Esophagus muscularis mucosa (tissue), 4 donors: ENCODE measurements at regions not wholly inside any gene's neighbourhood (a gene's known extent, or its start where the extent isn't known, plus 50 kb on each side); places are given as distances from the start of the nearest gene placed in this dataset.
A peak's percentile ranks its signal among the peaks of the same experiment; 100 is the strongest.

Experiments
- DNase-seq: peaks from one replicate; pipeline ENCODE4 v3.0.0-alpha.2; 2017; ENCODE audit errors: extremely low spot score
- H3K27ac ChIP-seq, 4 donors: fragments of 200-600 bp; sonication (generic); replicated peaks in 1 of 4; 1 replicate in 3 of 4; 2 replicates in 1 of 4; pipeline ENCODE4 v1.5.1; 2016 to 2019; ENCODE audit warnings: mild to moderate bottlenecking in 1 of 4
- H3K27me3 ChIP-seq, 4 donors: fragments of 200-600 bp; sonication (generic); one replicate each; pipeline versions ENCODE4 v1.5.1 to v1.6.0; 2016 to 2019
- H3K36me3 ChIP-seq, 4 donors: fragments of 200-600 bp; sonication (generic); one replicate each; pipeline ENCODE4 v1.5.1; 2016 to 2019
- H3K4me1 ChIP-seq, 4 donors: fragments of 200-600 bp; sonication (generic); one replicate each; pipeline ENCODE4 v1.5.1; 2016 to 2019
- H3K4me3 ChIP-seq, 4 donors: fragments of 200-600 bp; sonication (generic); 1 replicate in 2 of 4; 2 replicates in 2 of 4; pipeline ENCODE4 v1.5.1; 2016 to 2019; ENCODE audit warnings: mild to moderate bottlenecking in 4 of 4, moderate library complexity in 1 of 4
- H3K9me3 ChIP-seq, 4 donors: fragments of 200-600 bp; sonication (generic); 1 replicate in 3 of 4; 2 replicates in 1 of 4; pipeline ENCODE4 v1.5.1; 2016 to 2019
- EP300 ChIP-seq: sonication (generic); formaldehyde crosslinking; IDR thresholded peaks from one replicate; pipeline ENCODE4 v1.6.1; 2017; ENCODE audit warnings: antibody characterized with exemption
- POLR2A ChIP-seq: fragments of 450-650 bp; IDR thresholded peaks from one replicate; pipeline ENCODE4 v1.6.1; 2017; ENCODE audit warnings: antibody characterized with exemption, moderate library complexity, mild to moderate bottlenecking, low read depth
- POLR2AphosphoS5 ChIP-seq, 2 donors: sonication (generic); formaldehyde crosslinking; IDR thresholded peaks; one replicate each; pipeline ENCODE4 v1.6.1; 2017; ENCODE audit warnings: antibody characterized with exemption in 2 of 2
- WGBS: methylation state at CpG from one replicate; pipeline ENCODE4 v1.1.5; 2018; 5-methylcytosine and 5-hydroxymethylcytosine counted together
- intact Hi-C: fragments of 100-400 bp; cut with DNase I; formaldehyde crosslinking; loops from one replicate; pipeline ENCODE4 v1.15.1; 2023
- TF ChIP-seq, protein P1 (sequence below), 3 experiments: fragments of 200-600 bp in 2 of 3; fragments of 450-650 bp in 1 of 3; sonication (generic) in 2 of 3; IDR thresholded peaks; one replicate each; pipeline ENCODE4 v1.5.1; 2017 to 2019; ENCODE audit warnings: antibody characterized with exemption in 3 of 3, mild to moderate bottlenecking in 2 of 3, moderate library complexity in 1 of 3

DNA sequence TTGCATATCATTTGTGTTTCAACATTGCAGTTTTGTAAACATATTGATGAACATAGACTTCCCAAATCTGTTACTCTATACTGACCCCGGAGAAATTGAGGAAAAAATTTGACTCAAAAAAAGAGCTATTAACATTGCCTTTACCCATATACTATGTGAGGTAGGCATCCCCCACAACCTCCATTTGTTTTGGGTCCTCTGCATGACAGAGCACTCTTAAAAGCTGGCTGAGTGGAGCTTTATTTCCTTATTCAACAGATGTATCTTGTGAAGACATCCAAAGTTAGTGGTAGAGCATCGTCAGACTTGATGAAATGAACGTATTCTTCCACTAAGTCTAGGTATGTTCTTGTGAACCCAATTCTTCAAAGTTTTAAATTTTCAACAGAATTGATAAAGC lies 310.5 kb downstream of the CDH9 start:
- no peaks in the 10 kb centered on the region for H3K36me3 ChIP-seq
- no peaks in the 10 kb centered on the region for H3K27me3 ChIP-seq
- H3K9me3 ChIP-seq, result no peaks in the 10 kb centered on the region
- DNase-seq, result no peak
- 90% methylated on average over 3 of the region's 3 CpGs for WGBS
- no peaks in the 10 kb centered on the region for H3K4me1 ChIP-seq
- H3K27ac ChIP-seq, result no peak overlapping the region
- no peak for TF ChIP-seq EP300
- no peak for TF ChIP-seq POLR2AphosphoS5 (IDR thresholded peaks at IDR 0.05)
- TF ChIP-seq POLR2A, result no peak
- TF ChIP-seq, protein P1, sequence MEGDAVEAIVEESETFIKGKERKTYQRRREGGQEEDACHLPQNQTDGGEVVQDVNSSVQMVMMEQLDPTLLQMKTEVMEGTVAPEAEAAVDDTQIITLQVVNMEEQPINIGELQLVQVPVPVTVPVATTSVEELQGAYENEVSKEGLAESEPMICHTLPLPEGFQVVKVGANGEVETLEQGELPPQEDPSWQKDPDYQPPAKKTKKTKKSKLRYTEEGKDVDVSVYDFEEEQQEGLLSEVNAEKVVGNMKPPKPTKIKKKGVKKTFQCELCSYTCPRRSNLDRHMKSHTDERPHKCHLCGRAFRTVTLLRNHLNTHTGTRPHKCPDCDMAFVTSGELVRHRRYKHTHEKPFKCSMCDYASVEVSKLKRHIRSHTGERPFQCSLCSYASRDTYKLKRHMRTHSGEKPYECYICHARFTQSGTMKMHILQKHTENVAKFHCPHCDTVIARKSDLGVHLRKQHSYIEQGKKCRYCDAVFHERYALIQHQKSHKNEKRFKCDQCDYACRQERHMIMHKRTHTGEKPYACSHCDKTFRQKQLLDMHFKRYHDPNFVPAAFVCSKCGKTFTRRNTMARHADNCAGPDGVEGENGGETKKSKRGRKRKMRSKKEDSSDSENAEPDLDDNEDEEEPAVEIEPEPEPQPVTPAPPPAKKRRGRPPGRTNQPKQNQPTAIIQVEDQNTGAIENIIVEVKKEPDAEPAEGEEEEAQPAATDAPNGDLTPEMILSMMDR (IDR thresholded peaks at IDR 0.05), result no peak
- intact Hi-C loops, result no loop called here
- H3K4me3 ChIP-seq, result no peak overlapping the region

DNA sequence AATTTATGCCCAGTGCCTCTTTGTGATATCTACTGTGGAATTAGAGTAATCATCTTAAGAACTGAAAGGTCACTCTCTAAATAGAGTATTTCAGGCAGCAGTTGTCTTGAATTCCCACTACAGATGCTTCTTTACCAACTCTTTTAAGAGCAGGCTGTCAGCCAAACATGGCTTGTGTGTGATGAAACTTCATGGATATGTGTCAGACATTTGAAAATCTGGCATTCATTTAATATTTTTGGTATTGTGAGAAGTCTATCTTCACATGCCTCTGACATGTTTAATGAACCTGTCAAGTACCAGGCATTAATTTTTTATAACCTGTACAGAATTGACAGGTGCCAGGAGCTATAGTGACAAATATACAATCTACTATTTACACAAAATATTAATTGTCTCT lies 318.6 kb downstream of the CDH9 start:
- H3K27me3 ChIP-seq, result no peaks in the 10 kb centered on the region
- DNase-seq, result no peak
- no peak overlapping the region for H3K4me3 ChIP-seq
- H3K4me1 ChIP-seq, result no peaks in the 10 kb centered on the region
- no peaks in the 10 kb centered on the region for H3K9me3 ChIP-seq
- H3K36me3 ChIP-seq, result no peaks in the 10 kb centered on the region
- intact Hi-C loops, result no loop called here
- TF ChIP-seq, protein P1 (IDR thresholded peaks at IDR 0.05), result no peak
- TF ChIP-seq EP300 (no peak), POLR2AphosphoS5 (IDR thresholded peaks at IDR 0.05) (no peak)
- H3K27ac ChIP-seq, result no peak overlapping the region

DNA sequence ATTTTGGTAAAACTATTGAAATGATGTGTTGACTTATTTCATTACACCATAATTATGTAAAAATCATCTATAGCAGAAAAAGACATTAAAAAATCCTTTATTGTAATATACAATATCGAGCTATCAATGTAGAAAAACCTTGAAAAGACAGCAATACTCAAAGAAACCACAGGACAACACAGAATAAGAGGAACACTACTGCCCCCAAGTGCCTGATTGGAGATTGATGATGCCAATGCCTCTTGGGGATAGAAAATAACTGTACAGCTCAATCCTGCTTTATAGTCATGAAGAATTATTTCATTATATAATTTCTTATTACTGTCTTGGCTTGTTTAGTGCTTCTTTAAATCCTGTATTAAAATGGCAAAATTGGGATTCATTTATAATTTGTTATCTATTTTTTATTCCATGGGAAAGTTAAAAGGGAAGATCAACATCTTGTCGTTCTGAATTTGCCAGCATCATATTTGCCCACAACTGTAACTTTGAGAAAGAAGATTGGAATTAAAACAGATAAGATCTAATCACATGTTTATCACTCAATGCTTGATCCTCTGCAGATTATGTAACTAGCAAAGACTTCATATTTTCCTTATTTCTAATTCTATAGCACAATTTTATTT lies 337.5 kb downstream of the CDH9 start:
- H3K9me3 ChIP-seq, result no peaks in the 10 kb centered on the region
- no peak overlapping the region for H3K4me3 ChIP-seq
- no peak overlapping the region for H3K27ac ChIP-seq
- no peak for DNase-seq
- no peaks in the 10 kb centered on the region for H3K4me1 ChIP-seq
- 66% methylated on average over 2 of the region's 2 CpGs for WGBS
- no peaks in the 10 kb centered on the region for H3K27me3 ChIP-seq
- TF ChIP-seq, protein P1 (IDR thresholded peaks at IDR 0.05), result peak in 1 of 3 experiments; percentile 4
- TF ChIP-seq POLR2AphosphoS5 (IDR thresholded peaks at IDR 0.05), result no peak
- H3K36me3 ChIP-seq, result no peaks in the 10 kb centered on the region
- intact Hi-C loops, result no loop called here

DNA sequence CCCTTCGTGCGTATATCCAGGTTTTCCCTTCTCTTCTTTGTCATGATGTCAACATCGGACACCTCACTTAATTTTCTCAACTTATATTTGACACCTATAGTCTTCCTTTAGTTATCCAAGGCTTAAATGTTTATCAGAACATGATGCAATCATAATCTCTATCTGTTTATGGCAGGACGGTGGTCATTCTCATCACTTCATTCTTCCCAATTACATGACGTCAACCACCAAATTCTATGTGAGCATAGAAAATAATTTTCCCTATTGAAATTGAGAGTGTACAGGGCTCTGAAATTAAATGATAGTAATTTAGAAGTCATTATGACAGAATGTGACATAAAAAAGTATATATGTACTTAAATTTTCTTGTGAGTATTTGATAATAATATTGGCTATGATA lies 345.4 kb downstream of the CDH9 start:
- intact Hi-C loops, result no loop called here
- 83% methylated on average over 5 of the region's 5 CpGs for WGBS

DNA sequence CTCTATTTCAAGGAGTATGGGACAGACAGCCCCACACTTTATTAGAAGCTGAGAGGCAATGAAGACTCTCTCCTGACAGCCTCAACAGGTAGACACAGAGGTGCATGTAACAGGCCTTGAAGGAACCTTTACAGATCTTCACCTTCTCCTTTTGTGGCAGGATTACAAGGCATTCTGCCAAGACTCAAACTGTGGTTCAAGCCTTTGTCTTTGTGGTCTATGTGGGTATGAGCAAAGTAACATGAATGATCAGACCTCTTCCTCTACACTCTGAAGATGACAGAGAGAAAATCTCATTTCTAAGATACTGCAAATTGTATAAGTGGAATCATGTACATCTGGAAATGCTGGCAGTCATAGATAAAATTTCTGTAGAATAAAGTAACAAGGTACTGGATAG lies 346.9 kb downstream of the CDH9 start:
- Histone ChIP-seq H3K36me3 (no peaks in the 10 kb centered on the region), H3K9me3 (no peaks in the 10 kb centered on the region), H3K27ac (no peak overlapping the region), H3K4me3 (no peak overlapping the region), H3K4me1 (no peaks in the 10 kb centered on the region), H3K27me3 (no peaks in the 10 kb centered on the region)
- no peak for TF ChIP-seq POLR2AphosphoS5 (IDR thresholded peaks at IDR 0.05)
- no peak for TF ChIP-seq POLR2A
- TF ChIP-seq, protein P1 (IDR thresholded peaks at IDR 0.05), result no peak
- DNase-seq, result no peak
- intact Hi-C loops, result no loop called here

More for the DNA sequence above, 345.4 kb downstream of the CDH9 start:
- no peaks in the 10 kb centered on the region for H3K4me1 ChIP-seq
- DNase-seq, result no peak
- H3K9me3 ChIP-seq, result no peaks in the 10 kb centered on the region
- H3K4me3 ChIP-seq, result no peak overlapping the region
- TF ChIP-seq EP300 (no peak), POLR2AphosphoS5 (IDR thresholded peaks at IDR 0.05) (no peak), POLR2A (no peak)
- TF ChIP-seq, protein P1 (IDR thresholded peaks at IDR 0.05), result no peak
- no peaks in the 10 kb centered on the region for H3K27me3 ChIP-seq
- no peaks in the 10 kb centered on the region for H3K36me3 ChIP-seq
- no peak overlapping the region for H3K27ac ChIP-seq
